Lower leg skin (tissue), 4 donors: ENCODE measurements at regions not wholly inside any gene's neighbourhood (a gene's known extent, or its start where the extent isn't known, plus 50 kb on each side); places are given as distances from the start of the nearest gene placed in this dataset.

Experiments
- DNase-seq, 2 donors: peaks; one replicate each; pipeline ENCODE4 v3.0.0-alpha.2; 2019; ENCODE audit warnings: low spot score in 2 of 2
- H3K4me3 ChIP-seq: fragments of 200-600 bp; sonication (generic); 2 replicates; pipeline ENCODE4 v1.5.1; 2017; ENCODE audit warnings: mild to moderate bottlenecking, low read depth; ENCODE audit not compliant: poor library complexity, severe bottlenecking
- CTCF ChIP-seq, 3 donors: fragments of 450-650 bp; IDR thresholded peaks; one replicate each; pipeline ENCODE4 v1.5.1; 2016; ENCODE audit warnings: antibody characterized with exemption in 3 of 3, mild to moderate bottlenecking in 3 of 3, moderate library complexity in 2 of 3
- POLR2A ChIP-seq, 2 donors: fragments of 450-650 bp; IDR thresholded peaks; one replicate each; pipeline ENCODE4 v1.6.1; 2016 to 2017; ENCODE audit warnings: antibody characterized with exemption in 2 of 2, mild to moderate bottlenecking in 1 of 2, moderate library complexity in 1 of 2
- WGBS, 2 donors: methylation state at CpG; one replicate each; pipeline ENCODE4 v1.1.5; 2018; 5-methylcytosine and 5-hydroxymethylcytosine counted together
- intact Hi-C: fragments of 100-400 bp; cut with DNase I; formaldehyde crosslinking; loops from one replicate; pipeline ENCODE4 v1.15.0; 2023; ENCODE audit warnings: low total_unique reads

- intact Hi-C loops, result no loop called here
- DNase-seq, result no peak
- no peak overlapping the region for H3K4me3 ChIP-seq
- 86 to 88% methylated on average over 1 of the region's 1 CpG for WGBS, 2 donors
- TF ChIP-seq CTCF (IDR thresholded peaks at IDR 0.05), result no peak
- TF ChIP-seq POLR2A (IDR thresholded peaks at IDR 0.05), result no peak
Measured at GRCh38 chr2:14459786-14460325, 172.7 kb upstream of the LRATD1 start.

- H3K4me3 ChIP-seq, result no peak overlapping the region
- TF ChIP-seq CTCF (IDR thresholded peaks at IDR 0.05) (no peak), POLR2A (IDR thresholded peaks at IDR 0.05) (no peak)
- no peak for DNase-seq
- intact Hi-C loops, result no loop called here
- 67 to 69% methylated on average over 5 of the region's 5 CpGs for whole genome bisulfite sequencing, 2 donors
Measured at GRCh38 chr2:14475994-14476393, 156.5 kb upstream of the LRATD1 start.

GRCh38 chr2:14479486-14479885 is 153.0 kb upstream of the LRATD1 start:
- no peak for DNase-seq
- WGBS, 2 donors, result 80 to 86% methylated on average over 2 of the region's 2 CpGs
- TF ChIP-seq CTCF (IDR thresholded peaks at IDR 0.05), result no peak
- TF ChIP-seq POLR2A (IDR thresholded peaks at IDR 0.05), result no peak
- intact Hi-C loops, result no loop called here
- no peak overlapping the region for H3K4me3 ChIP-seq

- H3K4me3 ChIP-seq, result no peak overlapping the region
- intact Hi-C loops, result no loop called here
- WGBS, 2 donors, result 62 to 92% methylated on average over 2 of the region's 2 CpGs
- no peak for TF ChIP-seq CTCF (IDR thresholded peaks at IDR 0.05)
- no peak for TF ChIP-seq POLR2A (IDR thresholded peaks at IDR 0.05)
- DNase-seq, result no peak
Measured at GRCh38 chr2:14480120-14480519, 152.4 kb upstream of the LRATD1 start.

- no peak overlapping the region for H3K4me3 ChIP-seq
- 78 to 100% methylated on average over 1 of the region's 1 CpG for WGBS, 2 donors
- TF ChIP-seq POLR2A (IDR thresholded peaks at IDR 0.05) (no peak), CTCF (IDR thresholded peaks at IDR 0.05) (no peak)
- no peak for DNase-seq
- intact Hi-C loops, result no loop called here
Measured at GRCh38 chr2:14480906-14481305, 151.6 kb upstream of the LRATD1 start.

GRCh38 chr2:14492920-14493503 is 139.5 kb upstream of the LRATD1 start:
- TF ChIP-seq POLR2A (IDR thresholded peaks at IDR 0.05), result no peak
- TF ChIP-seq CTCF (IDR thresholded peaks at IDR 0.05), result no peak
- WGBS, 2 donors, result 26 to 36% methylated on average over 3 of the region's 3 CpGs
- H3K4me3 ChIP-seq, result no peak overlapping the region
- no peak for DNase-seq
- intact Hi-C loops, result no loop called here
